ENCODE measurements at regions not wholly inside any gene's neighbourhood (a gene's known extent, or its start where the extent isn't known, plus 50 kb on each side); places are given as distances from the start of the nearest gene placed in this dataset.

DNA sequence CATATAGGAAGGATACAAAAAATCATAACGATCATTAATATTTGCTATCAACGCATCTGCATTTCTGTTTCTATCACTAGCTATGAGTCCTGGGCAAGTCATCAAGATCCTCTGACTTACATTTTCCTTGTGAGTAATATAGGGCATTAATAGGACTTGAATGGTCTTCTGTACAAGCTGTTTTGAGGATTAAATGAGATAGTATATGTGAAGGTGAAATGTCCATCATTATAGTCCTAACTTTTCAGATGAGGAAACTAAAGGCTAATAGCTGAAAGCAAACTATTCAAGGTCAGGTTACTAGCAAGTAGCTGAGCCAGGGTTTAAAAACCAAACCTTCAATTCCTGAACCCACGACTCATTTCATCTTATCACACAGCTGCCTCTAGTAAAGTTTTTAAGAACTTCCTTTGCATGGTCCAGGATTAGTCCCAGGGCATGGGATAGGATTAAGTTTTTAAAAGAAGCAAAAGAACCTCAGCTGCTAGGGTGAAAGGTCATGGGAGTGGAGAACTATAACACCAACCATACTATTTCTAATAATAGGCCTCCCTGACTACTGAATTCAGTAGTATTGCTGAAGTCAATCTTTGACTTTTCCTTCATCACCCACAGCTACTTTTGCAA is 101.4 kb upstream of the ADAMTS20 start (continued):
- no peak for TF ChIP-seq NFE2L1 (CRISPR knock-in tag; IDR thresholded peaks at IDR 0.05)
- TF ChIP-seq MYBL2 (CRISPR knock-in tag; IDR thresholded peaks at IDR 0.05): no peak
- TF ChIP-seq SOX15 (CRISPR knock-in tag; IDR thresholded peaks at IDR 0.05): no peak
- TF ChIP-seq, protein P1, sequence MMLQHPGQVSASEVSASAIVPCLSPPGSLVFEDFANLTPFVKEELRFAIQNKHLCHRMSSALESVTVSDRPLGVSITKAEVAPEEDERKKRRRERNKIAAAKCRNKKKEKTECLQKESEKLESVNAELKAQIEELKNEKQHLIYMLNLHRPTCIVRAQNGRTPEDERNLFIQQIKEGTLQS (CRISPR knock-in tag; conservative IDR thresholded peaks at IDR 0.05): no peak
- TF ChIP-seq CBFB (CRISPR knock-in tag; IDR thresholded peaks at IDR 0.05; ENCODE audit: low read depth): no peak
- no peak for TF ChIP-seq ZNF138 (CRISPR knock-in tag; conservative IDR thresholded peaks at IDR 0.05)
- no peak for TF ChIP-seq GTF2I (CRISPR knock-in tag; conservative IDR thresholded peaks at IDR 0.05)
- TF ChIP-seq, protein P2, sequence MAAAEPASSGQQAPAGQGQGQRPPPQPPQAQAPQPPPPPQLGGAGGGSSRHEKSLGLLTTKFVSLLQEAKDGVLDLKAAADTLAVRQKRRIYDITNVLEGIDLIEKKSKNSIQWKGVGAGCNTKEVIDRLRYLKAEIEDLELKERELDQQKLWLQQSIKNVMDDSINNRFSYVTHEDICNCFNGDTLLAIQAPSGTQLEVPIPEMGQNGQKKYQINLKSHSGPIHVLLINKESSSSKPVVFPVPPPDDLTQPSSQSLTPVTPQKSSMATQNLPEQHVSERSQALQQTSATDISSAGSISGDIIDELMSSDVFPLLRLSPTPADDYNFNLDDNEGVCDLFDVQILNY (CRISPR knock-in tag; IDR thresholded peaks at IDR 0.05): no peak
- TF ChIP-seq NFATC4 (CRISPR knock-in tag; IDR thresholded peaks at IDR 0.05): no peak

DNA sequence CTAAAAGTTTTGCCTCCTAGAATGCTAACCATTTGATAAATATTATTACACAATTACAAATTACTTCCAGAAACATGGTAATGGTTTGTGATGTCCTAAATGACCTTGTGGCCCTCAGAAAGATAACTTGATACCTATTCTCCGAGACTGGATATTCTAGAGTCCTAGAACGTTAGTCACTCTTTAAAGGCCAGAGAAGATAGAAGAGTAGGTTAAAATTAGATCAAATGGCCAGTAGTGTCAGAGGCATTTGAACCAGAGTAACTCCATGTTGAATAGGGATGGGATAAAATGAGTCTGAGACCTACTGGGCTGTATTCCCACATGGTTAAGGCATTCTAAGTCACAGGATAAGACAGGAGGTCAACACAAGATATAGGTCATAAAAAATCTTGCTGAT is 96.6 kb upstream of the ADAMTS20 start:
- no peak overlapping the region for H3K27ac Mint-ChIP-seq
- CTCF ChIA-PET: no interaction called here
- H3K9me3 Mint-ChIP-seq: no peaks in the 10 kb centered on the region
- no peak for DNase-seq (ENCODE audit: low spot score)
- no peak overlapping the region for H3K4me3 Mint-ChIP-seq
- H3K36me3 Mint-ChIP-seq: no peaks in the 10 kb centered on the region
- H3K27me3 Mint-ChIP-seq (ENCODE audit: low read depth): no peaks in the 10 kb centered on the region; the same call in 1 of the 2 replicates
- H3K4me1 Mint-ChIP-seq: no peaks in the 10 kb centered on the region
- POLR2A ChIA-PET: no interaction called here
- ATAC-seq: no peak
- TF ChIP-seq NFE2L1 (CRISPR knock-in tag; IDR thresholded peaks at IDR 0.05) (no peak), SMAD4 (CRISPR knock-in tag; IDR thresholded peaks at IDR 0.05) (no peak), ZNF671 (CRISPR knock-in tag; IDR thresholded peaks at IDR 0.05) (no peak), TEAD4 (CRISPR knock-in tag; IDR thresholded peaks at IDR 0.05) (no peak), GTF2I (CRISPR knock-in tag; conservative IDR thresholded peaks at IDR 0.05) (no peak), ZNF219 (CRISPR knock-in tag; IDR thresholded peaks at IDR 0.05; ENCODE audit: borderline replicate concordance) (no peak), ZNF423 (CRISPR knock-in tag; IDR thresholded peaks at IDR 0.05) (no peak), NR3C1 (CRISPR knock-in tag; conservative IDR thresholded peaks at IDR 0.05; ENCODE audit: low read depth) (no peak)
- TF ChIP-seq, protein P3, sequence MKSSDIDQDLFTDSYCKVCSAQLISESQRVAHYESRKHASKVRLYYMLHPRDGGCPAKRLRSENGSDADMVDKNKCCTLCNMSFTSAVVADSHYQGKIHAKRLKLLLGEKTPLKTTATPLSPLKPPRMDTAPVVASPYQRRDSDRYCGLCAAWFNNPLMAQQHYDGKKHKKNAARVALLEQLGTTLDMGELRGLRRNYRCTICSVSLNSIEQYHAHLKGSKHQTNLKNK (CRISPR knock-in tag; IDR thresholded peaks at IDR 0.05): no peak
- TF ChIP-seq, protein P4, sequence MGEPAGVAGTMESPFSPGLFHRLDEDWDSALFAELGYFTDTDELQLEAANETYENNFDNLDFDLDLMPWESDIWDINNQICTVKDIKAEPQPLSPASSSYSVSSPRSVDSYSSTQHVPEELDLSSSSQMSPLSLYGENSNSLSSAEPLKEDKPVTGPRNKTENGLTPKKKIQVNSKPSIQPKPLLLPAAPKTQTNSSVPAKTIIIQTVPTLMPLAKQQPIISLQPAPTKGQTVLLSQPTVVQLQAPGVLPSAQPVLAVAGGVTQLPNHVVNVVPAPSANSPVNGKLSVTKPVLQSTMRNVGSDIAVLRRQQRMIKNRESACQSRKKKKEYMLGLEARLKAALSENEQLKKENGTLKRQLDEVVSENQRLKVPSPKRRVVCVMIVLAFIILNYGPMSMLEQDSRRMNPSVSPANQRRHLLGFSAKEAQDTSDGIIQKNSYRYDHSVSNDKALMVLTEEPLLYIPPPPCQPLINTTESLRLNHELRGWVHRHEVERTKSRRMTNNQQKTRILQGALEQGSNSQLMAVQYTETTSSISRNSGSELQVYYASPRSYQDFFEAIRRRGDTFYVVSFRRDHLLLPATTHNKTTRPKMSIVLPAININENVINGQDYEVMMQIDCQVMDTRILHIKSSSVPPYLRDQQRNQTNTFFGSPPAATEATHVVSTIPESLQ (CRISPR knock-in tag; IDR thresholded peaks at IDR 0.05): no peak
- TF ChIP-seq, protein P5, sequence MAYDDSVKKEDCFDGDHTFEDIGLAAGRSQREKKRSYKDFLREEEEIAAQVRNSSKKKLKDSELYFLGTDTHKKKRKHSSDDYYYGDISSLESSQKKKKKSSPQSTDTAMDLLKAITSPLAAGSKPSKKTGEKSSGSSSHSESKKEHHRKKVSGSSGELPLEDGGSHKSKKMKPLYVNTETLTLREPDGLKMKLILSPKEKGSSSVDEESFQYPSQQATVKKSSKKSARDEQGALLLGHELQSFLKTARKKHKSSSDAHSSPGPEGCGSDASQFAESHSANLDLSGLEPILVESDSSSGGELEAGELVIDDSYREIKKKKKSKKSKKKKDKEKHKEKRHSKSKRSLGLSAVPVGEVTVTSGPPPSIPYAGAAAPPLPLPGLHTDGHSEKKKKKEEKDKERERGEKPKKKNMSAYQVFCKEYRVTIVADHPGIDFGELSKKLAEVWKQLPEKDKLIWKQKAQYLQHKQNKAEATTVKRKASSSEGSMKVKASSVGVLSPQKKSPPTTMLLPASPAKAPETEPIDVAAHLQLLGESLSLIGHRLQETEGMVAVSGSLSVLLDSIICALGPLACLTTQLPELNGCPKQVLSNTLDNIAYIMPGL (CRISPR knock-in tag; IDR thresholded peaks at IDR 0.05): no peak
- TF ChIP-seq, protein P6, sequence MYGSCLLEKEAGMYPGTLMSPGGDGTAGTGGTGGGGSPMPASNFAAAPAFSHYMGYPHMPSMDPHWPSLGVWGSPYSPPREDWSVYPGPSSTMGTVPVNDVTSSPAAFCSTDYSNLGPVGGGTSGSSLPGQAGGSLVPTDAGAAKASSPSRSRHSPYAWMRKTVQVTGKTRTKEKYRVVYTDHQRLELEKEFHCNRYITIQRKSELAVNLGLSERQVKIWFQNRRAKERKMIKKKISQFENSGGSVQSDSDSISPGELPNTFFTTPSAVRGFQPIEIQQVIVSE (CRISPR knock-in tag; IDR thresholded peaks at IDR 0.05; ENCODE audit: borderline replicate concordance): no peak
- TF ChIP-seq, protein P7, sequence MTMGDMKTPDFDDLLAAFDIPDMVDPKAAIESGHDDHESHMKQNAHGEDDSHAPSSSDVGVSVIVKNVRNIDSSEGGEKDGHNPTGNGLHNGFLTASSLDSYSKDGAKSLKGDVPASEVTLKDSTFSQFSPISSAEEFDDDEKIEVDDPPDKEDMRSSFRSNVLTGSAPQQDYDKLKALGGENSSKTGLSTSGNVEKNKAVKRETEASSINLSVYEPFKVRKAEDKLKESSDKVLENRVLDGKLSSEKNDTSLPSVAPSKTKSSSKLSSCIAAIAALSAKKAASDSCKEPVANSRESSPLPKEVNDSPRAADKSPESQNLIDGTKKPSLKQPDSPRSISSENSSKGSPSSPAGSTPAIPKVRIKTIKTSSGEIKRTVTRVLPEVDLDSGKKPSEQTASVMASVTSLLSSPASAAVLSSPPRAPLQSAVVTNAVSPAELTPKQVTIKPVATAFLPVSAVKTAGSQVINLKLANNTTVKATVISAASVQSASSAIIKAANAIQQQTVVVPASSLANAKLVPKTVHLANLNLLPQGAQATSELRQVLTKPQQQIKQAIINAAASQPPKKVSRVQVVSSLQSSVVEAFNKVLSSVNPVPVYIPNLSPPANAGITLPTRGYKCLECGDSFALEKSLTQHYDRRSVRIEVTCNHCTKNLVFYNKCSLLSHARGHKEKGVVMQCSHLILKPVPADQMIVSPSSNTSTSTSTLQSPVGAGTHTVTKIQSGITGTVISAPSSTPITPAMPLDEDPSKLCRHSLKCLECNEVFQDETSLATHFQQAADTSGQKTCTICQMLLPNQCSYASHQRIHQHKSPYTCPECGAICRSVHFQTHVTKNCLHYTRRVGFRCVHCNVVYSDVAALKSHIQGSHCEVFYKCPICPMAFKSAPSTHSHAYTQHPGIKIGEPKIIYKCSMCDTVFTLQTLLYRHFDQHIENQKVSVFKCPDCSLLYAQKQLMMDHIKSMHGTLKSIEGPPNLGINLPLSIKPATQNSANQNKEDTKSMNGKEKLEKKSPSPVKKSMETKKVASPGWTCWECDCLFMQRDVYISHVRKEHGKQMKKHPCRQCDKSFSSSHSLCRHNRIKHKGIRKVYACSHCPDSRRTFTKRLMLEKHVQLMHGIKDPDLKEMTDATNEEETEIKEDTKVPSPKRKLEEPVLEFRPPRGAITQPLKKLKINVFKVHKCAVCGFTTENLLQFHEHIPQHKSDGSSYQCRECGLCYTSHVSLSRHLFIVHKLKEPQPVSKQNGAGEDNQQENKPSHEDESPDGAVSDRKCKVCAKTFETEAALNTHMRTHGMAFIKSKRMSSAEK (CRISPR knock-in tag; IDR thresholded peaks at IDR 0.05; ENCODE audit: borderline replicate concordance): no peak
